ENCODE measurements at regions not wholly inside any gene's neighbourhood (a gene's known extent, or its start where the extent isn't known, plus 50 kb on each side); places are given as distances from the start of the nearest gene placed in this dataset.

GRCh38 chr10:42982891-42983506, 93.9 kb upstream of the RET start:
- H3K9me3 Mint-ChIP-seq: no peaks in the 10 kb centered on the region; the same call in 2 of the 3 replicates
- H3K4me1 Mint-ChIP-seq: peaks cover 3% of the 10 kb centered on the region; the same call in 1 of the 3 replicates
- Histone ChIP-seq H3K36me3 (ENCODE audit: insufficient read depth) (no peaks in the 10 kb centered on the region), H3K79me2 (replicated peaks; ENCODE audit: insufficient read depth) (no peaks in the 10 kb centered on the region), H3K27me3 (ENCODE audit: insufficient read depth) (no peaks in the 10 kb centered on the region), H3K4me3 (no peak overlapping the region), H3K4me1 (ENCODE audit: insufficient read depth) (no peaks in the 10 kb centered on the region), H3F3A (replicated peaks; ENCODE audit: low read depth) (no peaks in the 10 kb centered on the region), H3K4me2 (no peak overlapping the region), H2AFZ (no peak overlapping the region), H3K9me2 (ENCODE audit: insufficient read depth) (no peaks in the 10 kb centered on the region), H4K20me1 (replicated peaks; ENCODE audit: insufficient read depth) (no peaks in the 10 kb centered on the region), H3K27ac (ENCODE audit: low read depth) (no peak overlapping the region)
- peaks cover 18% of the 10 kb centered on the region for H3K27me3 Mint-ChIP-seq (ENCODE audit: insufficient read depth, low read depth, poor library complexity)
- no peak overlapping the region for H3K4me3 Mint-ChIP-seq
- ATAC-seq (no peak), DNase-seq (ENCODE audit: low spot score) (no peak)
- TF ChIP-seq REST (IDR thresholded peaks at IDR 0.05; ENCODE audit: unreplicated experiment) (no peak), ZNF462 (CRISPR knock-in tag; IDR thresholded peaks at IDR 0.05) (no peak), ZNF331 (CRISPR knock-in tag; IDR thresholded peaks at IDR 0.05; ENCODE audit: low read depth) (no peak), EZH2 (IDR thresholded peaks at IDR 0.05; ENCODE audit: low read depth, unreplicated experiment) (no peak), POLR2AphosphoS5 (IDR thresholded peaks at IDR 0.05; ENCODE audit: low read depth) (no peak), STAT1 (IDR thresholded peaks at IDR 0.05; ENCODE audit: unreplicated experiment) (no peak), JUNB (IDR thresholded peaks at IDR 0.05; ENCODE audit: unreplicated experiment) (no peak), ETS1 (IDR thresholded peaks at IDR 0.05) (no peak), CREB1 (CRISPR knock-in tag; IDR thresholded peaks at IDR 0.05; ENCODE audit: low read depth) (no peak), EZH2phosphoT487 (IDR thresholded peaks at IDR 0.05; ENCODE audit: unreplicated experiment) (no peak), CTCF (conservative IDR thresholded peaks at IDR 0.05; ENCODE audit: low read depth in 2 of 2) (no peak), NANOG (IDR thresholded peaks at IDR 0.05; ENCODE audit: borderline replicate concordance) (no peak), ZNF114 (CRISPR knock-in tag; IDR thresholded peaks at IDR 0.05) (no peak)
- 0 out of 2 replicates have a peak overlapping the region, but pooled peaks have one; percentile 62 for H3K27ac Mint-ChIP-seq
- H3K36me3 Mint-ChIP-seq (ENCODE audit: low read depth): no peaks in the 10 kb centered on the region; the same call in 2 of the 3 replicates
